Gastroesophageal sphincter (tissue), 3 donors: ENCODE measurements at regions not wholly inside any gene's neighbourhood (a gene's known extent, or its start where the extent isn't known, plus 50 kb on each side); places are given as distances from the start of the nearest gene placed in this dataset.

Source experiments
- EP300 ChIP-seq: sonication (generic); formaldehyde crosslinking; IDR thresholded peaks from one replicate; pipeline ENCODE4 v1.6.1; 2017; ENCODE audit warnings: antibody characterized with exemption, mild to moderate bottlenecking
- POLR2A ChIP-seq, 2 donors: fragments of 450-650 bp; IDR thresholded peaks; one replicate each; pipeline ENCODE4 v1.6.1; 2017; ENCODE audit warnings: antibody characterized with exemption in 2 of 2, mild to moderate bottlenecking in 2 of 2, moderate library complexity in 1 of 2
- POLR2AphosphoS5 ChIP-seq: sonication (generic); formaldehyde crosslinking; IDR thresholded peaks from one replicate; pipeline ENCODE4 v1.6.1; 2017; ENCODE audit warnings: antibody characterized with exemption
- TF ChIP-seq, protein P1 (sequence below), 4 experiments: fragments of 200-600 bp in 2 of 4; fragments of 450-650 bp in 2 of 4; sonication (generic) in 1 of 4; IDR thresholded peaks; one replicate each; pipeline ENCODE4 v1.5.1; 2017 to 2019; ENCODE audit warnings: antibody characterized with exemption in 4 of 4, mild to moderate bottlenecking in 2 of 4, moderate library complexity in 2 of 4

DNA sequence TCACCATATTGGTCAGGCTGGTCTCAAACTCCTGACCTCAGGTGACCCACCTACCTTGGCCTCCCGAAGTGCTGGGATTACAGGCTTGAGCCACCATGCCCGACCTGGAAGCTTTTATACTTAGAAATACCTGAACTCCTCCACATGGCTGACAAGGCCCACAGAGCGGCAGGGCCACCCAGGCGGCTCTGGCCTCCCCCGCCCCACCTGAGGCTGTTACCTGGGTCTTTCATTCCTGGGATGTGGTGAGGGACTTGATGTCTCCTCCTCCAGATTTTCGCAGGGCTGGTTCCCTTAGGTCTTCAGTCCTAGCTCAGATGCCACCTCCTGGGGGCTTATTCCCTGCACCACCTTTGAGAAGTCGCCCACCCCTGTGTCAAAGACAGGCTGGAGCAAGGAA is 152.1 kb downstream of the LY86 start:
- TF ChIP-seq POLR2A (IDR thresholded peaks at IDR 0.05) (no peak), POLR2AphosphoS5 (no peak), EP300 (no peak)
- TF ChIP-seq, protein P1, sequence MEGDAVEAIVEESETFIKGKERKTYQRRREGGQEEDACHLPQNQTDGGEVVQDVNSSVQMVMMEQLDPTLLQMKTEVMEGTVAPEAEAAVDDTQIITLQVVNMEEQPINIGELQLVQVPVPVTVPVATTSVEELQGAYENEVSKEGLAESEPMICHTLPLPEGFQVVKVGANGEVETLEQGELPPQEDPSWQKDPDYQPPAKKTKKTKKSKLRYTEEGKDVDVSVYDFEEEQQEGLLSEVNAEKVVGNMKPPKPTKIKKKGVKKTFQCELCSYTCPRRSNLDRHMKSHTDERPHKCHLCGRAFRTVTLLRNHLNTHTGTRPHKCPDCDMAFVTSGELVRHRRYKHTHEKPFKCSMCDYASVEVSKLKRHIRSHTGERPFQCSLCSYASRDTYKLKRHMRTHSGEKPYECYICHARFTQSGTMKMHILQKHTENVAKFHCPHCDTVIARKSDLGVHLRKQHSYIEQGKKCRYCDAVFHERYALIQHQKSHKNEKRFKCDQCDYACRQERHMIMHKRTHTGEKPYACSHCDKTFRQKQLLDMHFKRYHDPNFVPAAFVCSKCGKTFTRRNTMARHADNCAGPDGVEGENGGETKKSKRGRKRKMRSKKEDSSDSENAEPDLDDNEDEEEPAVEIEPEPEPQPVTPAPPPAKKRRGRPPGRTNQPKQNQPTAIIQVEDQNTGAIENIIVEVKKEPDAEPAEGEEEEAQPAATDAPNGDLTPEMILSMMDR (IDR thresholded peaks at IDR 0.05), result no peak
